ENCODE measurements at regions not wholly inside any gene's neighbourhood (a gene's known extent, or its start where the extent isn't known, plus 50 kb on each side); places are given as distances from the start of the nearest gene placed in this dataset.

DNA sequence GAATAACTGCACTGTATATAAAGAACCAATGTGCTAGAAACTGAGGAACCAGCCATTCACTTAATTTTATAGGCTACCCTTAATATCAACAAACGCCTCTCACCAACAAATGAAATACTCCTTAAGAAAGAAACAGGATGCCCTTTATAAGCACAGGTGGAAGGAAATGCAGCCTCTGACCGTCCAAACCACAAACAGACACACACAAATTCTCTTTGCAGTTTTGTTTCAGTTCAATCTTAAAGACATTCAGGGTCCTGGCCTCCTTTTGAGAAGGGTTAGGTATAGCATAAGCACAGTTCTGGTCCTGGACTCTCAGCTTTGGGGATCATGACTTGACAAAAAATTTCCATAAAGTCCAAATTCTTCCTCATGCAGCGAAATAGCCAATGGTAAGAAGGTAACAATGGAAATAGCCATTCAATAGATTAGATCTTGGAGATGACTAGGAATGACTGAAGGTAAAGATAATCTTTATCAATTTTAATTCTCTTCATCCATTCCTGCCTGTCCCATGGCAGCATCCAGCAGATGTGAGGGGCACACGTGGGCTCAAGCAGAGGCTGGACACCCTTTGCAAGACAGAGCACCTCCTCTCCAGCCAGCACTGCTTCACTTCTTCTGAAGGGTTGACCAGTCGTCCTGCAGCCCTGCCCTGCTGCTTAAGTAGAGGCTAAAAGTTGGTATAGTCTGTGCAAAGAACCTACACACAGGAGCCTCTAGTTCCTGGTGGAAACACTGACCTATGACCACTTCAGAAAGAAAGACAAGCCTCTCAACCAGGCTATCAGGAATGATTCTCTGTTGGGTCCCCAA is 123.9 kb downstream of the CD83 start:
- TF ChIP-seq CTCF (CRISPR knock-in tag; IDR thresholded peaks at IDR 0.05) (no peak), PHF21A (CRISPR knock-in tag; IDR thresholded peaks at IDR 0.05) (no peak), RARG (CRISPR knock-in tag; IDR thresholded peaks at IDR 0.05; ENCODE audit: low read depth) (no peak), PRMT3 (CRISPR knock-in tag; IDR thresholded peaks at IDR 0.05; ENCODE audit: borderline replicate concordance, low read depth) (no peak), ARID5B (CRISPR knock-in tag; IDR thresholded peaks at IDR 0.05) (no peak), NR2F6 (IDR thresholded peaks at IDR 0.05) (no peak), NR2F6 (CRISPR knock-in tag; IDR thresholded peaks at IDR 0.05) (no peak), ZBTB33 (CRISPR knock-in tag; IDR thresholded peaks at IDR 0.05) (no peak), NFE2 (CRISPR knock-in tag; IDR thresholded peaks at IDR 0.05) (no peak), SRSF4 (IDR thresholded peaks at IDR 0.05; ENCODE audit: low read depth, low read length, poor library complexity, severe bottlenecking) (no peak)
- TF ChIP-seq, protein P1, sequence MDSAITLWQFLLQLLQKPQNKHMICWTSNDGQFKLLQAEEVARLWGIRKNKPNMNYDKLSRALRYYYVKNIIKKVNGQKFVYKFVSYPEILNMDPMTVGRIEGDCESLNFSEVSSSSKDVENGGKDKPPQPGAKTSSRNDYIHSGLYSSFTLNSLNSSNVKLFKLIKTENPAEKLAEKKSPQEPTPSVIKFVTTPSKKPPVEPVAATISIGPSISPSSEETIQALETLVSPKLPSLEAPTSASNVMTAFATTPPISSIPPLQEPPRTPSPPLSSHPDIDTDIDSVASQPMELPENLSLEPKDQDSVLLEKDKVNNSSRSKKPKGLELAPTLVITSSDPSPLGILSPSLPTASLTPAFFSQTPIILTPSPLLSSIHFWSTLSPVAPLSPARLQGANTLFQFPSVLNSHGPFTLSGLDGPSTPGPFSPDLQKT (CRISPR knock-in tag; IDR thresholded peaks at IDR 0.05; ENCODE audit: borderline replicate concordance) = no peak

Data from HepG2 (cell line).